ENCODE measurements at regions not wholly inside any gene's neighbourhood (a gene's known extent, or its start where the extent isn't known, plus 50 kb on each side); places are given as distances from the start of the nearest gene placed in this dataset.
"Not testable (repeated sequence)": the region's sequence is repeated elsewhere in the genome, so short reads cannot be mapped to it uniquely, and the experiment has no call there.

- DNase-seq; H3K4me3 ChIP-seq (ENCODE audit: low read length); H3K36me3 ChIP-seq (ENCODE audit: control insufficient read depth, insufficient read depth, low read length); H3K9me3 ChIP-seq (ENCODE audit: control insufficient read depth, low read depth, low read length); H3K27ac ChIP-seq (ENCODE audit: low read length); H3K27me3 ChIP-seq (ENCODE audit: control insufficient read depth, insufficient read depth, low read length); H3K4me1 ChIP-seq (ENCODE audit: control insufficient read depth, insufficient read depth, low read length): not testable (repeated sequence)
- no CpG with 5 or more reads among the region's 2 CpGs for WGBS (ENCODE audit: insufficient coverage, low lambda C conversion rate)
Measured at GRCh38 chr20:26183720-26184119, 487.1 kb upstream of the ZNF337 start.

GRCh38 chr20:26181364-26181763, 484.7 kb upstream of the ZNF337 start:
- H3K9me3 ChIP-seq (ENCODE audit: control insufficient read depth, low read depth, low read length); H3K4me1 ChIP-seq (ENCODE audit: control insufficient read depth, insufficient read depth, low read length); DNase-seq; H3K27me3 ChIP-seq (ENCODE audit: control insufficient read depth, insufficient read depth, low read length); H3K4me3 ChIP-seq (ENCODE audit: low read length); H3K27ac ChIP-seq (ENCODE audit: low read length); H3K36me3 ChIP-seq (ENCODE audit: control insufficient read depth, insufficient read depth, low read length): not testable (repeated sequence)
- no CpG with 5 or more reads among the region's 2 CpGs for WGBS (ENCODE audit: insufficient coverage, low lambda C conversion rate)

- H3K36me3 ChIP-seq (ENCODE audit: control insufficient read depth, insufficient read depth, low read length); H3K27me3 ChIP-seq (ENCODE audit: control insufficient read depth, insufficient read depth, low read length); DNase-seq; H3K27ac ChIP-seq (ENCODE audit: low read length); H3K4me1 ChIP-seq (ENCODE audit: control insufficient read depth, insufficient read depth, low read length); H3K4me3 ChIP-seq (ENCODE audit: low read length); H3K9me3 ChIP-seq (ENCODE audit: control insufficient read depth, low read depth, low read length): not testable (repeated sequence)
Measured at GRCh38 chr20:26171875-26172274, 475.2 kb upstream of the ZNF337 start.

- H3K27me3 ChIP-seq (ENCODE audit: control insufficient read depth, insufficient read depth, low read length), result no peaks in the 10 kb centered on the region
- no peaks in the 10 kb centered on the region for H3K4me1 ChIP-seq (ENCODE audit: control insufficient read depth, insufficient read depth, low read length)
- H3K27ac ChIP-seq (ENCODE audit: low read length), result no peak overlapping the region
- H3K9me3 ChIP-seq (ENCODE audit: control insufficient read depth, low read depth, low read length), result no peaks in the 10 kb centered on the region
- no peak overlapping the region for H3K4me3 ChIP-seq (ENCODE audit: low read length)
- H3K36me3 ChIP-seq (ENCODE audit: control insufficient read depth, insufficient read depth, low read length), result no peaks in the 10 kb centered on the region
- WGBS (ENCODE audit: insufficient coverage, low lambda C conversion rate), result 95% methylated on average over 2 of the region's 2 CpGs
- DNase-seq, result no peak
Measured at GRCh38 chr20:26169506-26169905, 472.9 kb upstream of the ZNF337 start.

- no peaks in the 10 kb centered on the region for H3K9me3 ChIP-seq (ENCODE audit: control insufficient read depth, low read depth, low read length)
- no peaks in the 10 kb centered on the region for H3K27me3 ChIP-seq (ENCODE audit: control insufficient read depth, insufficient read depth, low read length)
- WGBS (ENCODE audit: insufficient coverage, low lambda C conversion rate), result no CpG with 5 or more reads among the region's 2 CpGs
- no peak overlapping the region for H3K4me3 ChIP-seq (ENCODE audit: low read length)
- no peak overlapping the region for H3K27ac ChIP-seq (ENCODE audit: low read length)
- no peak for DNase-seq
- no peaks in the 10 kb centered on the region for H3K36me3 ChIP-seq (ENCODE audit: control insufficient read depth, insufficient read depth, low read length)
- H3K4me1 ChIP-seq (ENCODE audit: control insufficient read depth, insufficient read depth, low read length), result no peaks in the 10 kb centered on the region
Measured at GRCh38 chr20:26167499-26167898, 470.8 kb upstream of the ZNF337 start.

GRCh38 chr20:26163890-26164289, 467.2 kb upstream of the ZNF337 start:
- no peaks in the 10 kb centered on the region for H3K4me1 ChIP-seq (ENCODE audit: control insufficient read depth, insufficient read depth, low read length)
- WGBS (ENCODE audit: insufficient coverage, low lambda C conversion rate), result 70% methylated on average over 2 of the region's 2 CpGs
- no peak for DNase-seq
- H3K36me3 ChIP-seq (ENCODE audit: control insufficient read depth, insufficient read depth, low read length), result no peaks in the 10 kb centered on the region
- no peak overlapping the region for H3K27ac ChIP-seq (ENCODE audit: low read length)
- H3K27me3 ChIP-seq (ENCODE audit: control insufficient read depth, insufficient read depth, low read length), result no peaks in the 10 kb centered on the region
- no peak overlapping the region for H3K4me3 ChIP-seq (ENCODE audit: low read length)
- H3K9me3 ChIP-seq (ENCODE audit: control insufficient read depth, low read depth, low read length), result no peaks in the 10 kb centered on the region

GRCh38 chr20:26163151-26163550, 466.5 kb upstream of the ZNF337 start:
- not testable (repeated sequence) for H3K36me3 ChIP-seq (ENCODE audit: control insufficient read depth, insufficient read depth, low read length); H3K9me3 ChIP-seq (ENCODE audit: control insufficient read depth, low read depth, low read length); H3K27ac ChIP-seq (ENCODE audit: low read length); DNase-seq; H3K4me3 ChIP-seq (ENCODE audit: low read length); H3K4me1 ChIP-seq (ENCODE audit: control insufficient read depth, insufficient read depth, low read length); H3K27me3 ChIP-seq (ENCODE audit: control insufficient read depth, insufficient read depth, low read length)
- no CpG with 5 or more reads among the region's 5 CpGs for WGBS (ENCODE audit: insufficient coverage, low lambda C conversion rate)

- H3K9me3 ChIP-seq (ENCODE audit: control insufficient read depth, low read depth, low read length); DNase-seq; H3K27ac ChIP-seq (ENCODE audit: low read length); H3K4me1 ChIP-seq (ENCODE audit: control insufficient read depth, insufficient read depth, low read length); H3K27me3 ChIP-seq (ENCODE audit: control insufficient read depth, insufficient read depth, low read length); H3K36me3 ChIP-seq (ENCODE audit: control insufficient read depth, insufficient read depth, low read length); H3K4me3 ChIP-seq (ENCODE audit: low read length): not testable (repeated sequence)
- WGBS (ENCODE audit: insufficient coverage, low lambda C conversion rate), result 100% methylated on average over 1 of the region's 3 CpGs
Measured at GRCh38 chr20:26161741-26162140, 465.1 kb upstream of the ZNF337 start.

GRCh38 chr20:26160916-26161315, 464.3 kb upstream of the ZNF337 start:
- not testable (repeated sequence) for H3K9me3 ChIP-seq (ENCODE audit: control insufficient read depth, low read depth, low read length); H3K27ac ChIP-seq (ENCODE audit: low read length); H3K36me3 ChIP-seq (ENCODE audit: control insufficient read depth, insufficient read depth, low read length); H3K4me3 ChIP-seq (ENCODE audit: low read length); H3K4me1 ChIP-seq (ENCODE audit: control insufficient read depth, insufficient read depth, low read length); DNase-seq; H3K27me3 ChIP-seq (ENCODE audit: control insufficient read depth, insufficient read depth, low read length)
- 0% methylated on average over 1 of the region's 2 CpGs for WGBS (ENCODE audit: insufficient coverage, low lambda C conversion rate)

- Histone ChIP-seq H3K4me3 (ENCODE audit: low read length) (no peak overlapping the region), H3K9me3 (ENCODE audit: control insufficient read depth, low read depth, low read length) (no peaks in the 10 kb centered on the region), H3K36me3 (ENCODE audit: control insufficient read depth, insufficient read depth, low read length) (no peaks in the 10 kb centered on the region), H3K4me1 (ENCODE audit: control insufficient read depth, insufficient read depth, low read length) (no peaks in the 10 kb centered on the region), H3K27me3 (ENCODE audit: control insufficient read depth, insufficient read depth, low read length) (no peaks in the 10 kb centered on the region), H3K27ac (ENCODE audit: low read length) (no peak overlapping the region)
- no peak for DNase-seq
- no CpG with 5 or more reads among the region's 3 CpGs for WGBS (ENCODE audit: insufficient coverage, low lambda C conversion rate)
Measured at GRCh38 chr20:26154224-26154623, 457.6 kb upstream of the ZNF337 start.

- H3K9me3 ChIP-seq (ENCODE audit: control insufficient read depth, low read depth, low read length), result no peaks in the 10 kb centered on the region
- no peaks in the 10 kb centered on the region for H3K4me1 ChIP-seq (ENCODE audit: control insufficient read depth, insufficient read depth, low read length)
- H3K27ac ChIP-seq (ENCODE audit: low read length), result no peak overlapping the region
- H3K4me3 ChIP-seq (ENCODE audit: low read length), result no peak overlapping the region
- no peaks in the 10 kb centered on the region for H3K27me3 ChIP-seq (ENCODE audit: control insufficient read depth, insufficient read depth, low read length)
- no peak for DNase-seq
- WGBS (ENCODE audit: insufficient coverage, low lambda C conversion rate), result no CpG with 5 or more reads among the region's 19 CpGs
- no peaks in the 10 kb centered on the region for H3K36me3 ChIP-seq (ENCODE audit: control insufficient read depth, insufficient read depth, low read length)
Measured at GRCh38 chr20:26135325-26136110, 438.9 kb upstream of the ZNF337 start.
